ENCODE measurements at regions not wholly inside any gene's neighbourhood (a gene's known extent, or its start where the extent isn't known, plus 50 kb on each side); places are given as distances from the start of the nearest gene placed in this dataset.

GRCh38 chr20:16104783-16105182 is 468.5 kb downstream of the KIF16B start:
- H3K27me3 ChIP-seq, result no peaks in the 10 kb centered on the region
- H3K36me3 ChIP-seq, result no peaks in the 10 kb centered on the region
- H3K4me1 ChIP-seq, result peaks cover 0 to 12% of the 10 kb centered on the region in 2 donors
- H3K27ac ChIP-seq, result no peak overlapping the region
- H3K9me3 ChIP-seq, result no peaks in the 10 kb centered on the region
- TF ChIP-seq CTCF (IDR thresholded peaks at IDR 0.05), result no peak
- no peak overlapping the region for H3K4me3 ChIP-seq
- no peak for DNase-seq (ENCODE audit: low spot score)

Measured in right atrium auricular region (tissue), 2 donors.